EH (cell line): ENCODE measurements at regions not wholly inside any gene's neighbourhood (a gene's known extent, or its start where the extent isn't known, plus 50 kb on each side); places are given as distances from the start of the nearest gene placed in this dataset.
A peak's percentile ranks its signal among the peaks of the same experiment; 100 is the strongest.
"Not testable (repeated sequence)": the region's sequence is repeated elsewhere in the genome, so short reads cannot be mapped to it uniquely, and the experiment has no call there.

Source experiments
- DNase-seq: peaks from one replicate; pipeline ENCODE4 v3.0.0-alpha.2; 2015; ENCODE audit warnings: low read depth

- DNase-seq = no peak
Observed at GRCh38 chr5:6321078-6321477, 57.3 kb downstream of the MED10 start.

- DNase-seq = no peak
Observed at GRCh38 chr5:6319116-6319515, 59.2 kb downstream of the MED10 start.

GRCh38 chr5:6317116-6317798 lies 61.1 kb downstream of the MED10 start:
- no peak for DNase-seq

GRCh38 chr5:6315580-6315979 lies 62.8 kb downstream of the MED10 start:
- DNase-seq = no peak

- no peak for DNase-seq
Observed at GRCh38 chr5:6311568-6312501, 66.5 kb downstream of the MED10 start.

- DNase-seq = no peak
Observed at GRCh38 chr5:6309949-6310348, 68.4 kb downstream of the MED10 start.

GRCh38 chr5:6308683-6309082 lies 69.7 kb downstream of the MED10 start:
- no peak for DNase-seq

- DNase-seq = no peak
Observed at GRCh38 chr5:6307304-6307703, 71.0 kb downstream of the MED10 start.

- DNase-seq = no peak
Observed at GRCh38 chr5:6305853-6306252, 72.5 kb downstream of the MED10 start.

- no peak for DNase-seq
Observed at GRCh38 chr5:6302684-6303083, 75.7 kb downstream of the MED10 start.

GRCh38 chr5:6302075-6302474 lies 76.3 kb downstream of the MED10 start:
- no peak for DNase-seq

- no peak for DNase-seq
Observed at GRCh38 chr5:6296524-6296923, 81.8 kb downstream of the MED10 start.

- DNase-seq = peak; percentile 5
Observed at GRCh38 chr5:6291961-6292360, 86.4 kb downstream of the MED10 start.

GRCh38 chr5:6289239-6289638 lies 89.1 kb downstream of the MED10 start:
- DNase-seq = no peak

GRCh38 chr5:6287176-6287575 lies 91.2 kb downstream of the MED10 start:
- no peak for DNase-seq

- no peak for DNase-seq
Observed at GRCh38 chr5:6286404-6286803, 91.9 kb downstream of the MED10 start.

GRCh38 chr5:6284491-6284890 lies 93.9 kb downstream of the MED10 start:
- not testable (repeated sequence) for DNase-seq

- DNase-seq = no peak
Observed at GRCh38 chr5:6282352-6282751, 96.0 kb downstream of the MED10 start.

- DNase-seq = no peak
Observed at GRCh38 chr5:6281818-6282217, 96.5 kb downstream of the MED10 start.

GRCh38 chr5:6280425-6281100 lies 97.8 kb downstream of the MED10 start:
- no peak for DNase-seq

GRCh38 chr5:6279607-6280006 lies 98.7 kb downstream of the MED10 start:
- no peak for DNase-seq

GRCh38 chr5:6274846-6275543 lies 103.4 kb downstream of the MED10 start:
- no peak for DNase-seq
